Gastrocnemius medialis (tissue), 4 donors: ENCODE measurements at regions not wholly inside any gene's neighbourhood (a gene's known extent, or its start where the extent isn't known, plus 50 kb on each side); places are given as distances from the start of the nearest gene placed in this dataset.

ENCODE experiments used
- CTCF ChIP-seq, 5 experiments: fragments of 450-650 bp in 3 of 5; fragments of 200-600 bp in 2 of 5; sonication (generic) in 2 of 5; IDR thresholded peaks in 4 of 5; conservative IDR thresholded peaks in 1 of 5; 1 replicate in 4 of 5; 2 replicates in 1 of 5; pipeline ENCODE4 v1.5.1; 2016 to 2019; ENCODE audit warnings: antibody characterized with exemption in 5 of 5, mild to moderate bottlenecking in 3 of 5, moderate library complexity in 3 of 5
- POLR2A ChIP-seq, 2 donors: fragments of 450-650 bp; IDR thresholded peaks; one replicate each; pipeline ENCODE4 v1.6.1; 2017; ENCODE audit warnings: antibody characterized with exemption in 2 of 2, mild to moderate bottlenecking in 2 of 2, moderate library complexity in 2 of 2

GRCh38 chr15:88391700-88392099 lies 75.5 kb downstream of the MRPL46 start:
- TF ChIP-seq CTCF (IDR thresholded peaks at IDR 0.05 in 4 of 5, conservative IDR thresholded peaks at IDR 0.05 in 1 of 5) (no peak), POLR2A (IDR thresholded peaks at IDR 0.05) (no peak)
